Neuronal stem cell (in vitro differentiated cells): ENCODE measurements at regions not wholly inside any gene's neighbourhood (a gene's known extent, or its start where the extent isn't known, plus 50 kb on each side); places are given as distances from the start of the nearest gene placed in this dataset.

ENCODE experiments used
- DNase-seq: peaks from one replicate; pipeline ENCODE4 v3.0.0-alpha.2; 2013; ENCODE audit warnings: low spot score
- H2AFZ ChIP-seq: one replicate; pipeline ENCODE4 v1.6.1; 2013; ENCODE audit warnings: mild to moderate bottlenecking, low read length, inconsistent platforms
- H2AK5ac ChIP-seq: 2 replicates; pipeline ENCODE4 v1.6.1; 2013; ENCODE audit warnings: low read depth, mild to moderate bottlenecking, inconsistent platforms, low read length, moderate library complexity, mixed read lengths
- H2BK120ac ChIP-seq: 2 replicates; pipeline ENCODE4 v1.6.1; 2013; ENCODE audit warnings: low read depth, mild to moderate bottlenecking, inconsistent platforms, low read length, moderate library complexity, mixed read lengths
- H2BK12ac ChIP-seq: one replicate; pipeline ENCODE4 v1.6.1; 2013; ENCODE audit warnings: low read length, inconsistent platforms
- H2BK15ac ChIP-seq: 2 replicates; pipeline ENCODE4 v1.6.1; 2013; ENCODE audit warnings: mild to moderate bottlenecking, low read length, inconsistent platforms, mixed read lengths
- H2BK5ac ChIP-seq: one replicate; pipeline ENCODE4 v1.6.1; 2013; ENCODE audit warnings: inconsistent platforms, mild to moderate bottlenecking, low read length, moderate library complexity
- H3K14ac ChIP-seq: one replicate; pipeline ENCODE4 v1.6.1; 2013; ENCODE audit warnings: low read length, inconsistent platforms
- H3K18ac ChIP-seq: 2 replicates; pipeline ENCODE4 v1.6.1; 2013; ENCODE audit warnings: low read length, inconsistent platforms
- H3K23ac ChIP-seq: 2 replicates; pipeline ENCODE4 v1.6.1; 2013; ENCODE audit warnings: low read depth, mild to moderate bottlenecking, mixed read lengths, low read length, inconsistent platforms; ENCODE audit not compliant: poor library complexity
- H3K27ac ChIP-seq: replicated peaks from 3 replicates; pipeline ENCODE4 v1.5.1; 2013; ENCODE audit warnings: low read length, inconsistent platforms
- H3K27me3 ChIP-seq, 3 experiments: 2 replicates each; pipeline ENCODE4 v1.6.1; 2013; ENCODE audit warnings: low read length in 3 of 3, mild to moderate bottlenecking in 2 of 3, inconsistent platforms in 1 of 3, low read depth in 1 of 3, mixed read lengths in 1 of 3, moderate library complexity in 1 of 3; ENCODE audit not compliant: control insufficient read depth in 3 of 3, insufficient read depth in 3 of 3
- H3K36me3 ChIP-seq, 2 donors: replicated peaks in 1 of 2; 2 replicates each; pipeline ENCODE4 v1.6.1; 2013; ENCODE audit warnings: low read length in 2 of 2; ENCODE audit not compliant: control insufficient read depth in 2 of 2, insufficient read depth in 2 of 2
- H3K4ac ChIP-seq: 2 replicates; pipeline ENCODE4 v1.6.1; 2013; ENCODE audit warnings: inconsistent platforms, mild to moderate bottlenecking, low read length, moderate library complexity
- H3K4me1 ChIP-seq, 2 donors: 1 replicate in 1 of 2; 2 replicates in 1 of 2; pipeline ENCODE4 v1.6.1; 2013; ENCODE audit warnings: low read length in 2 of 2, low read depth in 1 of 2; ENCODE audit not compliant: control insufficient read depth in 2 of 2, insufficient read depth in 1 of 2
- H3K4me2 ChIP-seq: one replicate; pipeline ENCODE4 v1.6.1; 2013; ENCODE audit warnings: mild to moderate bottlenecking, low read length, inconsistent platforms; ENCODE audit not compliant: insufficient read depth, poor library complexity, severe bottlenecking
- H3K4me3 ChIP-seq, 2 donors: 2 replicates each; pipeline ENCODE4 v1.5.1; 2013; ENCODE audit warnings: low read length in 2 of 2, mild to moderate bottlenecking in 2 of 2, inconsistent platforms in 1 of 2, moderate library complexity in 1 of 2
- H3K79me1 ChIP-seq: one replicate; pipeline ENCODE4 v1.6.1; 2013; ENCODE audit warnings: low read depth, mild to moderate bottlenecking, inconsistent platforms, low read length, moderate library complexity
- H3K9ac ChIP-seq: one replicate; pipeline ENCODE4 v1.6.1; 2013; ENCODE audit warnings: mild to moderate bottlenecking, low read depth, low read length, inconsistent platforms; ENCODE audit not compliant: poor library complexity
- H3K9me3 ChIP-seq, 2 donors: replicated peaks in 1 of 2; 2 replicates each; pipeline versions ENCODE3 to v1.6.1; 2013; ENCODE audit warnings: low read length in 2 of 2, mild to moderate bottlenecking in 2 of 2, inconsistent platforms in 1 of 2, low read depth in 1 of 2, mixed read lengths in 1 of 2, moderate library complexity in 1 of 2; ENCODE audit not compliant: control insufficient read depth in 2 of 2, insufficient read depth in 1 of 2
- H4K8ac ChIP-seq: one replicate; pipeline ENCODE4 v1.6.1; 2013; ENCODE audit warnings: low read depth, mild to moderate bottlenecking, inconsistent platforms, low read length, moderate library complexity
- H4K91ac ChIP-seq: one replicate; pipeline ENCODE4 v1.6.1; 2013; ENCODE audit warnings: low read length, low read depth, mild to moderate bottlenecking, inconsistent platforms; ENCODE audit not compliant: poor library complexity
- WGBS, 2 donors: extraction: QIAGEN DNeasy Blood & Tissue Kit; methylation state at CpG; one replicate each; pipeline ENCODE4 v1.1.7; 2013; ENCODE audit warnings: missing lambda C conversion rate in 2 of 2, mixed read lengths in 1 of 2; ENCODE audit not compliant: insufficient read length in 2 of 2, insufficient replicate concordance in 1 of 2; ENCODE audit errors: extremely low coverage in 2 of 2; 5-methylcytosine and 5-hydroxymethylcytosine counted together

DNA sequence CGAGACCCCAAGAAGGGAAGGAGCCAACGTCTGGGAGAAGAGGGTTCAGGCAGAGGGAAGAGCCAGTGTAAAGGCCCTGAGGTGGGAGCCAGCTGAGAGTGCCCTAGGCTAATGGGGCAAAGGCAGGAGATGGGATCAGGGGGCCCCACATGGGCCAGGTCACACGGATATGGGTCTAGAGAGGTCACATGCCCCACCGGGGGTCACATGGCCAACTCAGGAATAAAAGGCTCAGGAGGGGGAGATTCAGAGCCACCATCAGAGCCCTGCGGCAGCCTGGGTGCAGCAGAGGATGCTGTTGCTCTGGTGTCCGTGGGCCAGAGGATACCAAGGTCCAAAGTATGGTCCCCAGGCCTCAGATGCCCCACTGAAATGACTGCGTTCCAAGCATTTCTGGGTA, 55.3 kb upstream of the SLC6A6 start:
- peak overlapping the region; percentile 76 for H2BK12ac ChIP-seq
- H2BK15ac ChIP-seq = peak overlapping the region; percentile 2
- peak overlapping the region; percentile 16 for H4K91ac ChIP-seq
- H3K79me1 ChIP-seq = no peaks in the 10 kb centered on the region
- H3K18ac ChIP-seq = no peak overlapping the region
- no peak overlapping the region for H3K4me3 ChIP-seq
- H3K14ac ChIP-seq = no peak overlapping the region
- H3K27me3 ChIP-seq = peaks cover 0 to 48% (median 0%) of the 10 kb centered on the region in 3 experiments
- H3K4ac ChIP-seq = no peak overlapping the region
- peaks cover 9 to 28% of the 10 kb centered on the region in 2 donors for H3K4me1 ChIP-seq
- no peak overlapping the region for H3K27ac ChIP-seq
- H3K9ac ChIP-seq = no peak overlapping the region
- H2BK120ac ChIP-seq = no peak overlapping the region
- H3K4me2 ChIP-seq = no peak overlapping the region
- peak overlapping the region; percentile 40 for H2BK5ac ChIP-seq
- no peak overlapping the region for H4K8ac ChIP-seq
- DNase-seq = no peak
- H3K36me3 ChIP-seq = no peaks in the 10 kb centered on the region
- peak overlapping the region; percentile 27 for H2AK5ac ChIP-seq
- no peak overlapping the region for H2AFZ ChIP-seq
- H3K9me3 ChIP-seq = no peaks in the 10 kb centered on the region
- peak overlapping the region; percentile 9 for H3K23ac ChIP-seq
- WGBS, 2 donors = no CpG with 5 or more reads among the region's 7 CpGs

DNA sequence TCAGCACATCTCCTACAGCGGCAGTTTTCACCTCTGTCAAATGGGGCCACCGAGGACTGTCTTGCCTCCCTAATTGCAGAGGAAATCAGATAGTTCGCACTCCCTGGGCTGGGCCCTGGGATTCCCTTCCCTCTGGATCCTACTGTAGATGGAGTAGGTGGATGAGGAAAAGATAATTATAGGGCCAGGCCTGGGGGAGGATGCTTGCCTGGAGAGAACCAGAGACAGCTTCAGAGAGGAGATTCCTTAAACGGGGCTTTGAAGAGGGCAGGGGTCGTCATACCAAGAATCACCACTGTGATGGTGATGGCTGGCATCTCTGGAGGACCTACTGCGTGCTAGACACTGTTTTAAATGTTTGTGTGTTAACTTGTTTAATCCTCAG, 50.8 kb upstream of the SLC6A6 start:
- no peak overlapping the region for H3K23ac ChIP-seq
- peak overlapping the region; percentile 39 for H2BK15ac ChIP-seq
- no CpG with 5 or more reads among the region's 6 CpGs for WGBS, 2 donors

DNA sequence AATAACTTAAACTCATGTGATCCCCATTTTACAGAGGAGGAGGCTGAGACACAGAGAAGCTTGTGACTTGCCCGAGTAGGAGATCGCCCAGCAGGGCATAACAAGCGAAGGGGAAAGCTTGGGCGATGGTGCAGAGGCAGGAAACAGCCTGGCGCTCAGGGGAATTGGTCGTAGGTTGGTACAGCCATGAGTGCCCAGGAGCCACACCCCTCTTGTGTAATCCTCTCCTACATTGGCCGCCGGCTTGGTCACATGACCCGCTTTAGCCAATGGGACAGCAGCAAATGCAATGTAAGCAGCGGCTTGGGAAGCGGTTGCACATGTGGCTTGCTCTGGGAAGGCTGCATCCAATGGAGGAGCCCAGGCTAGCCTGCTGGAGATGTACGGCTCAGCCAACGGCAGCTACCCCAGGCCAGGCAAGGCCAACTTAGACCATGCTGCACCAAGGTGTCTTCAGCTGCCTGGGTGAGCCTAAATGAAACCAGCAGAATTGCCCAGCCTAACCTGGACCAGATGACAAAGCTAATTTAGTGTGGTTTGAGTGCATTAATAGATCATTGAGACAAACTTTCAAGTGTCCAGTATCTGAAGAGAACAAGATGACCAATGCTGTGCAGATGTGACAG, 50.3 kb upstream of the SLC6A6 start:
- H3K9ac ChIP-seq = no peak overlapping the region
- H4K91ac ChIP-seq = no peak overlapping the region
- DNase-seq = no peak
- no peak overlapping the region for H3K4me2 ChIP-seq
- H3K4me1 ChIP-seq = peaks cover 0 to 7% of the 10 kb centered on the region in 2 donors
- H3K4me3 ChIP-seq = no peak overlapping the region
- H2AFZ ChIP-seq = no peak overlapping the region
- H3K27me3 ChIP-seq = peaks cover 0 to 42% (median 0%) of the 10 kb centered on the region in 3 experiments
- H3K23ac ChIP-seq = no peak overlapping the region
- peak overlapping the region; percentile 7 for H2BK15ac ChIP-seq
- H2BK12ac ChIP-seq = no peak overlapping the region
- H3K27ac ChIP-seq = no peak overlapping the region
- H2AK5ac ChIP-seq = no peak overlapping the region
- no peaks in the 10 kb centered on the region for H3K79me1 ChIP-seq
- no peak overlapping the region for H3K18ac ChIP-seq
- H3K4ac ChIP-seq = no peak overlapping the region
- H3K9me3 ChIP-seq = no peaks in the 10 kb centered on the region
- no peak overlapping the region for H3K14ac ChIP-seq
- no peak overlapping the region for H2BK120ac ChIP-seq
- no peak overlapping the region for H4K8ac ChIP-seq
- no CpG with 5 or more reads among the region's 13 CpGs for WGBS, 2 donors
- no peaks in the 10 kb centered on the region for H3K36me3 ChIP-seq
- H2BK5ac ChIP-seq = no peak overlapping the region

More for the DNA sequence above, 50.8 kb upstream of the SLC6A6 start:
- peak overlapping the region; percentile 87 for H2AK5ac ChIP-seq
- peaks cover 0 to 43% (median 0%) of the 10 kb centered on the region in 3 experiments for H3K27me3 ChIP-seq
- no peaks in the 10 kb centered on the region for H3K9me3 ChIP-seq
- H3K4me1 ChIP-seq = peaks cover 0 to 7% of the 10 kb centered on the region in 2 donors
- H3K4ac ChIP-seq = no peak overlapping the region
- H3K4me2 ChIP-seq = no peak overlapping the region
- H3K9ac ChIP-seq = peak overlapping the region; percentile 25
- H2BK120ac ChIP-seq = no peak overlapping the region
- H3K27ac ChIP-seq = no peak overlapping the region
- H3K14ac ChIP-seq = no peak overlapping the region
- H2BK12ac ChIP-seq = no peak overlapping the region
- H3K18ac ChIP-seq = peak overlapping the region; percentile 62
- no peaks in the 10 kb centered on the region for H3K36me3 ChIP-seq
- no peak overlapping the region for H2BK5ac ChIP-seq
- no peak overlapping the region for H3K4me3 ChIP-seq
- no peak overlapping the region for H4K91ac ChIP-seq
- no peaks in the 10 kb centered on the region for H3K79me1 ChIP-seq
- H2AFZ ChIP-seq = no peak overlapping the region
- DNase-seq = no peak
- no peak overlapping the region for H4K8ac ChIP-seq
